Stimulated activated naive CD4-positive, alpha-beta T cell treated with Interleukin-2 at 50 U/mL for 16 hours (primary cell): ENCODE measurements at regions not wholly inside any gene's neighbourhood (a gene's known extent, or its start where the extent isn't known, plus 50 kb on each side); places are given as distances from the start of the nearest gene placed in this dataset.
"Not testable (repeated sequence)": the region's sequence is repeated elsewhere in the genome, so short reads cannot be mapped to it uniquely, and the experiment has no call there.

Source experiments
- DNase-seq: peaks from one replicate; lab custom pipeline; 2025; lab: John Stamatoyannopoulos, UW

GRCh38 chr6:165008971-165009370, 300.4 kb downstream of the C6orf118 start:
- no peak for DNase-seq

- DNase-seq: no peak
Measured at GRCh38 chr6:165002866-165003265, 306.5 kb downstream of the C6orf118 start.

- no peak for DNase-seq
Measured at GRCh38 chr6:165002358-165002757, 307.0 kb downstream of the C6orf118 start.

- no peak for DNase-seq
Measured at GRCh38 chr6:165001502-165002157, 307.8 kb downstream of the C6orf118 start.

GRCh38 chr6:164998297-164998696, 311.1 kb downstream of the C6orf118 start:
- DNase-seq: no peak

- no peak for DNase-seq
Measured at GRCh38 chr6:164996838-164997237, 312.6 kb downstream of the C6orf118 start.

- no peak for DNase-seq
Measured at GRCh38 chr6:164991573-164991972, 317.8 kb downstream of the C6orf118 start.

GRCh38 chr6:164990901-164991300, 318.5 kb downstream of the C6orf118 start:
- no peak for DNase-seq

GRCh38 chr6:164982389-164982788, 327.0 kb downstream of the C6orf118 start:
- DNase-seq: no peak

GRCh38 chr6:164967102-164967501, 342.3 kb downstream of the C6orf118 start:
- no peak for DNase-seq

GRCh38 chr6:164962805-164963204, 346.6 kb downstream of the C6orf118 start:
- DNase-seq: no peak

GRCh38 chr6:164947164-164947563, 362.2 kb downstream of the C6orf118 start:
- no peak for DNase-seq

GRCh38 chr6:164942271-164942670, 367.1 kb downstream of the C6orf118 start:
- no peak for DNase-seq

- not testable (repeated sequence) for DNase-seq
Measured at GRCh38 chr6:164933238-164933794, 376.1 kb downstream of the C6orf118 start.

GRCh38 chr6:164929408-164929977, 379.9 kb downstream of the C6orf118 start:
- DNase-seq: no peak

- DNase-seq: no peak
Measured at GRCh38 chr6:164928728-164929407, 380.5 kb downstream of the C6orf118 start.

GRCh38 chr6:164928057-164928727, 381.2 kb downstream of the C6orf118 start:
- DNase-seq: no peak

GRCh38 chr6:164927288-164928056, 381.9 kb downstream of the C6orf118 start:
- peak; percentile 29 for DNase-seq

GRCh38 chr6:164926686-164927085, 382.7 kb downstream of the C6orf118 start:
- no peak for DNase-seq

GRCh38 chr6:164925681-164926530, 383.5 kb downstream of the C6orf118 start:
- no peak for DNase-seq

- DNase-seq: no peak
Measured at GRCh38 chr6:164924674-164925073, 384.7 kb downstream of the C6orf118 start.
